ENCODE measurements at regions not wholly inside any gene's neighbourhood (a gene's known extent, or its start where the extent isn't known, plus 50 kb on each side); places are given as distances from the start of the nearest gene placed in this dataset.

- Histone ChIP-seq H3K4me1 (ENCODE audit: control insufficient read depth, insufficient read depth, low read length) (no peaks in the 10 kb centered on the region), H3K27ac (ENCODE audit: low read length) (no peak overlapping the region), H3K36me3 (ENCODE audit: control insufficient read depth, insufficient read depth, low read length) (no peaks in the 10 kb centered on the region), H3K9me3 (ENCODE audit: control insufficient read depth, low read depth, low read length) (no peaks in the 10 kb centered on the region), H3K4me3 (ENCODE audit: low read length) (no peak overlapping the region), H3K27me3 (ENCODE audit: control insufficient read depth, insufficient read depth, low read length) (no peaks in the 10 kb centered on the region)
- no CpG with 5 or more reads among the region's 1 CpG for WGBS (ENCODE audit: insufficient coverage, low lambda C conversion rate)
- DNase-seq, result no peak
Observed at GRCh38 chr1:91129017-91129416, 107.2 kb upstream of the ZNF644 start.

GRCh38 chr1:91124989-91125417, 103.2 kb upstream of the ZNF644 start:
- Histone ChIP-seq H3K4me1 (ENCODE audit: control insufficient read depth, insufficient read depth, low read length) (peaks cover 3% of the 10 kb centered on the region), H3K9me3 (ENCODE audit: control insufficient read depth, low read depth, low read length) (no peaks in the 10 kb centered on the region), H3K27ac (ENCODE audit: low read length) (no peak overlapping the region), H3K4me3 (ENCODE audit: low read length) (no peak overlapping the region), H3K36me3 (ENCODE audit: control insufficient read depth, insufficient read depth, low read length) (no peaks in the 10 kb centered on the region), H3K27me3 (ENCODE audit: control insufficient read depth, insufficient read depth, low read length) (no peaks in the 10 kb centered on the region)
- WGBS (ENCODE audit: insufficient coverage, low lambda C conversion rate), result 63% methylated on average over 1 of the region's 3 CpGs
- peak in 1 of 2 donors; percentile 7 for DNase-seq

GRCh38 chr1:91124290-91124985, 102.6 kb upstream of the ZNF644 start:
- Histone ChIP-seq H3K27ac (ENCODE audit: low read length) (no peak overlapping the region), H3K9me3 (ENCODE audit: control insufficient read depth, low read depth, low read length) (no peaks in the 10 kb centered on the region), H3K4me3 (ENCODE audit: low read length) (no peak overlapping the region), H3K4me1 (ENCODE audit: control insufficient read depth, insufficient read depth, low read length) (peaks cover 3% of the 10 kb centered on the region), H3K27me3 (ENCODE audit: control insufficient read depth, insufficient read depth, low read length) (no peaks in the 10 kb centered on the region), H3K36me3 (ENCODE audit: control insufficient read depth, insufficient read depth, low read length) (no peaks in the 10 kb centered on the region)
- WGBS (ENCODE audit: insufficient coverage, low lambda C conversion rate), result no CpG with 5 or more reads among the region's 6 CpGs
- no peak for DNase-seq

GRCh38 chr1:91123773-91124172, 101.9 kb upstream of the ZNF644 start:
- H3K27me3 ChIP-seq (ENCODE audit: control insufficient read depth, insufficient read depth, low read length), result no peaks in the 10 kb centered on the region
- H3K36me3 ChIP-seq (ENCODE audit: control insufficient read depth, insufficient read depth, low read length), result no peaks in the 10 kb centered on the region
- peaks cover 3% of the 10 kb centered on the region for H3K4me1 ChIP-seq (ENCODE audit: control insufficient read depth, insufficient read depth, low read length)
- H3K27ac ChIP-seq (ENCODE audit: low read length), result no peak overlapping the region
- DNase-seq, result no peak
- no peak overlapping the region for H3K4me3 ChIP-seq (ENCODE audit: low read length)
- H3K9me3 ChIP-seq (ENCODE audit: control insufficient read depth, low read depth, low read length), result no peaks in the 10 kb centered on the region
- no CpG with 5 or more reads among the region's 4 CpGs for WGBS (ENCODE audit: insufficient coverage, low lambda C conversion rate)

- no peak for DNase-seq
- no peak overlapping the region for H3K4me3 ChIP-seq (ENCODE audit: low read length)
- peaks cover 3% of the 10 kb centered on the region for H3K4me1 ChIP-seq (ENCODE audit: control insufficient read depth, insufficient read depth, low read length)
- no peaks in the 10 kb centered on the region for H3K36me3 ChIP-seq (ENCODE audit: control insufficient read depth, insufficient read depth, low read length)
- no peaks in the 10 kb centered on the region for H3K9me3 ChIP-seq (ENCODE audit: control insufficient read depth, low read depth, low read length)
- H3K27ac ChIP-seq (ENCODE audit: low read length), result no peak overlapping the region
- 83% methylated on average over 1 of the region's 2 CpGs for WGBS (ENCODE audit: insufficient coverage, low lambda C conversion rate)
- H3K27me3 ChIP-seq (ENCODE audit: control insufficient read depth, insufficient read depth, low read length), result no peaks in the 10 kb centered on the region
Observed at GRCh38 chr1:91123319-91123718, 101.5 kb upstream of the ZNF644 start.

- no peak overlapping the region for H3K27ac ChIP-seq (ENCODE audit: low read length)
- H3K36me3 ChIP-seq (ENCODE audit: control insufficient read depth, insufficient read depth, low read length), result no peaks in the 10 kb centered on the region
- H3K4me3 ChIP-seq (ENCODE audit: low read length), result no peak overlapping the region
- H3K9me3 ChIP-seq (ENCODE audit: control insufficient read depth, low read depth, low read length), result no peaks in the 10 kb centered on the region
- H3K27me3 ChIP-seq (ENCODE audit: control insufficient read depth, insufficient read depth, low read length), result no peaks in the 10 kb centered on the region
- H3K4me1 ChIP-seq (ENCODE audit: control insufficient read depth, insufficient read depth, low read length), result peaks cover 3% of the 10 kb centered on the region
- DNase-seq, result no peak
- no CpG with 5 or more reads among the region's 2 CpGs for WGBS (ENCODE audit: insufficient coverage, low lambda C conversion rate)
Observed at GRCh38 chr1:91122106-91122717, 100.4 kb upstream of the ZNF644 start.

- DNase-seq, result peak; percentile 25 to 28
- H3K36me3 ChIP-seq (ENCODE audit: control insufficient read depth, insufficient read depth, low read length), result no peaks in the 10 kb centered on the region
- H3K9me3 ChIP-seq (ENCODE audit: control insufficient read depth, low read depth, low read length), result no peaks in the 10 kb centered on the region
- no CpG with 5 or more reads among the region's 2 CpGs for WGBS (ENCODE audit: insufficient coverage, low lambda C conversion rate)
- H3K4me3 ChIP-seq (ENCODE audit: low read length), result no peak overlapping the region
- peaks cover 3% of the 10 kb centered on the region for H3K4me1 ChIP-seq (ENCODE audit: control insufficient read depth, insufficient read depth, low read length)
- H3K27me3 ChIP-seq (ENCODE audit: control insufficient read depth, insufficient read depth, low read length), result no peaks in the 10 kb centered on the region
- no peak overlapping the region for H3K27ac ChIP-seq (ENCODE audit: low read length)
Observed at GRCh38 chr1:91121366-91121765, 99.5 kb upstream of the ZNF644 start.

- no CpG with 5 or more reads among the region's 1 CpG for WGBS (ENCODE audit: insufficient coverage, low lambda C conversion rate)
- Histone ChIP-seq H3K27me3 (ENCODE audit: control insufficient read depth, insufficient read depth, low read length) (no peaks in the 10 kb centered on the region), H3K9me3 (ENCODE audit: control insufficient read depth, low read depth, low read length) (no peaks in the 10 kb centered on the region), H3K4me1 (ENCODE audit: control insufficient read depth, insufficient read depth, low read length) (peaks cover 3% of the 10 kb centered on the region), H3K27ac (ENCODE audit: low read length) (peak overlapping the region; percentile 4), H3K4me3 (ENCODE audit: low read length) (no peak overlapping the region), H3K36me3 (ENCODE audit: control insufficient read depth, insufficient read depth, low read length) (no peaks in the 10 kb centered on the region)
- peak; percentile 12 to 26 for DNase-seq
Observed at GRCh38 chr1:91120936-91121335, 99.1 kb upstream of the ZNF644 start.

- Histone ChIP-seq H3K9me3 (ENCODE audit: control insufficient read depth, low read depth, low read length) (no peaks in the 10 kb centered on the region), H3K27ac (ENCODE audit: low read length) (peak overlapping the region; percentile 4), H3K36me3 (ENCODE audit: control insufficient read depth, insufficient read depth, low read length) (no peaks in the 10 kb centered on the region), H3K4me3 (ENCODE audit: low read length) (no peak overlapping the region), H3K27me3 (ENCODE audit: control insufficient read depth, insufficient read depth, low read length) (no peaks in the 10 kb centered on the region), H3K4me1 (ENCODE audit: control insufficient read depth, insufficient read depth, low read length) (peaks cover 3% of the 10 kb centered on the region)
- DNase-seq, result peak; percentile 10 to 17
- WGBS (ENCODE audit: insufficient coverage, low lambda C conversion rate), result 83% methylated on average over 1 of the region's 3 CpGs
Observed at GRCh38 chr1:91120421-91120820, 98.6 kb upstream of the ZNF644 start.

- no peaks in the 10 kb centered on the region for H3K4me1 ChIP-seq (ENCODE audit: control insufficient read depth, insufficient read depth, low read length)
- H3K27ac ChIP-seq (ENCODE audit: low read length), result no peak overlapping the region
Observed at GRCh38 chr1:91104712-91105111, 82.9 kb upstream of the ZNF644 start.

GRCh38 chr1:91101328-91101727, 79.5 kb upstream of the ZNF644 start:
- no peak overlapping the region for H3K4me3 ChIP-seq (ENCODE audit: low read length)
- no peak for DNase-seq
- no peaks in the 10 kb centered on the region for H3K27me3 ChIP-seq (ENCODE audit: control insufficient read depth, insufficient read depth, low read length)
- no peaks in the 10 kb centered on the region for H3K9me3 ChIP-seq (ENCODE audit: control insufficient read depth, low read depth, low read length)
- H3K36me3 ChIP-seq (ENCODE audit: control insufficient read depth, insufficient read depth, low read length), result no peaks in the 10 kb centered on the region
- WGBS (ENCODE audit: insufficient coverage, low lambda C conversion rate), result 96% methylated on average over 2 of the region's 5 CpGs
- no peak overlapping the region for H3K27ac ChIP-seq (ENCODE audit: low read length)
- no peaks in the 10 kb centered on the region for H3K4me1 ChIP-seq (ENCODE audit: control insufficient read depth, insufficient read depth, low read length)

More at GRCh38 chr1:91104712-91105111, 82.9 kb upstream of the ZNF644 start:
- H3K36me3 ChIP-seq (ENCODE audit: control insufficient read depth, insufficient read depth, low read length), result no peaks in the 10 kb centered on the region
- H3K27me3 ChIP-seq (ENCODE audit: control insufficient read depth, insufficient read depth, low read length), result no peaks in the 10 kb centered on the region
- no peak overlapping the region for H3K4me3 ChIP-seq (ENCODE audit: low read length)
- H3K9me3 ChIP-seq (ENCODE audit: control insufficient read depth, low read depth, low read length), result no peaks in the 10 kb centered on the region
- DNase-seq, result no peak
